Upper lobe of right lung (tissue), 1 donor: ENCODE measurements at regions not wholly inside any gene's neighbourhood (a gene's known extent, or its start where the extent isn't known, plus 50 kb on each side); places are given as distances from the start of the nearest gene placed in this dataset.

Experiments
- ATAC-seq: fragments of 200-7000 bp; cut with Tn5 transposase; one replicate; pipeline ENCODE4 v1.9.1; 2020; ENCODE audit warnings: mild to moderate bottlenecking, moderate library complexity
- DNase-seq: peaks from one replicate; pipeline ENCODE4 v3.0.0-alpha.2; 2020
- H3K27ac ChIP-seq: fragments of 200-600 bp; one replicate; pipeline ENCODE4 v1.8.0; 2022
- H3K27me3 ChIP-seq: fragments of 200-600 bp; one replicate; pipeline ENCODE4 v1.8.0; 2022; ENCODE audit warnings: mild to moderate bottlenecking
- H3K36me3 ChIP-seq: fragments of 200-600 bp; one replicate; pipeline ENCODE4 v1.8.0; 2022
- H3K4me1 ChIP-seq: fragments of 200-600 bp; one replicate; pipeline ENCODE4 v1.8.0; 2022
- H3K4me3 ChIP-seq: fragments of 200-600 bp; one replicate; pipeline ENCODE4 v1.8.0; 2022; ENCODE audit warnings: mild to moderate bottlenecking
- H3K9me3 ChIP-seq: fragments of 200-600 bp; one replicate; pipeline ENCODE4 v1.8.0; 2022
- intact Hi-C: fragments of 100-400 bp; cut with DNase I; formaldehyde crosslinking; loops from one replicate; pipeline ENCODE4 v1.11.0; 2022
- TF ChIP-seq, protein P1 (sequence below): fragments of 200-600 bp; IDR thresholded peaks from one replicate; pipeline ENCODE4 v1.8.0; 2022; ENCODE audit warnings: antibody characterized with exemption
- donor health status: DM: no; HTN: yes; CAD: no; lungs with severe emphysema.

DNA sequence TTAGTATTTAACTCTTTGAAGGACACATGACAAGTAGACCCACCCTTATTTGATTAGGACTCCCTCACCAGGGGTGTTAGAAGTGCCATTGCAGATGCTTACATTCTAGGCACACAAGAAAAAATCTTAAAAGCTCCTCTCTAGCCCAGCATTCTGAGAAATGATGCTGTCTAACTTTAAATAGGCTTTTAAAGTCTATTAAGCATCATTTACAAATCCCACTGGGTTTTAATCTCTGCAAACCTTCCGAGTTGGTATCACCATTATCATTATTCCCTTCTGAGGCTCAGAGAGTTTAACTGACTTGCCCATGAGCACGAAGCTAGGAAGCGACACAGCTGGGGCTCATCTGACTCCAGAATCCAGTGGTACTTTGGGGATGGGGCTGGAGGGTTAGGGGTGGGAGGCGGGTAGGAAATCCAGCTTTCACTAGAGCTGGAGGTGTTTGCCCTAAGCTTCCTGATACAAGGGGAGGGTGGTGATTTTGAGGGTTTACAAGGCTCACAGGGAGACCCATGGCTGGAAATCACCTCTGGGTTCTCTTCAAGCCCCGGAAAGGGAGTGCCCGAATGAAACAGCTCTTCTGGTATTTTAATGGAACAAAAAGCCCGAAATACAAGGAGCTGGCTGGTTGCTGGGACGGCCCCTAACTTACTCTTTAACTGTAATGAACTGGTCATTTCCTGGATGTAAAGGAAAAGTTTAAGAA, 109.2 kb upstream of the FUT8 start:
- intact Hi-C loops, result no loop called here
- H3K36me3 ChIP-seq, result no peaks in the 10 kb centered on the region
- H3K4me3 ChIP-seq, result no peak overlapping the region
- no peaks in the 10 kb centered on the region for H3K27me3 ChIP-seq
- no peaks in the 10 kb centered on the region for H3K9me3 ChIP-seq
- peak; percentile 19 for ATAC-seq
- TF ChIP-seq, protein P1, sequence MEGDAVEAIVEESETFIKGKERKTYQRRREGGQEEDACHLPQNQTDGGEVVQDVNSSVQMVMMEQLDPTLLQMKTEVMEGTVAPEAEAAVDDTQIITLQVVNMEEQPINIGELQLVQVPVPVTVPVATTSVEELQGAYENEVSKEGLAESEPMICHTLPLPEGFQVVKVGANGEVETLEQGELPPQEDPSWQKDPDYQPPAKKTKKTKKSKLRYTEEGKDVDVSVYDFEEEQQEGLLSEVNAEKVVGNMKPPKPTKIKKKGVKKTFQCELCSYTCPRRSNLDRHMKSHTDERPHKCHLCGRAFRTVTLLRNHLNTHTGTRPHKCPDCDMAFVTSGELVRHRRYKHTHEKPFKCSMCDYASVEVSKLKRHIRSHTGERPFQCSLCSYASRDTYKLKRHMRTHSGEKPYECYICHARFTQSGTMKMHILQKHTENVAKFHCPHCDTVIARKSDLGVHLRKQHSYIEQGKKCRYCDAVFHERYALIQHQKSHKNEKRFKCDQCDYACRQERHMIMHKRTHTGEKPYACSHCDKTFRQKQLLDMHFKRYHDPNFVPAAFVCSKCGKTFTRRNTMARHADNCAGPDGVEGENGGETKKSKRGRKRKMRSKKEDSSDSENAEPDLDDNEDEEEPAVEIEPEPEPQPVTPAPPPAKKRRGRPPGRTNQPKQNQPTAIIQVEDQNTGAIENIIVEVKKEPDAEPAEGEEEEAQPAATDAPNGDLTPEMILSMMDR, result no peak
- DNase-seq, result no peak
- H3K4me1 ChIP-seq, result no peaks in the 10 kb centered on the region
- H3K27ac ChIP-seq, result no peak overlapping the region

DNA sequence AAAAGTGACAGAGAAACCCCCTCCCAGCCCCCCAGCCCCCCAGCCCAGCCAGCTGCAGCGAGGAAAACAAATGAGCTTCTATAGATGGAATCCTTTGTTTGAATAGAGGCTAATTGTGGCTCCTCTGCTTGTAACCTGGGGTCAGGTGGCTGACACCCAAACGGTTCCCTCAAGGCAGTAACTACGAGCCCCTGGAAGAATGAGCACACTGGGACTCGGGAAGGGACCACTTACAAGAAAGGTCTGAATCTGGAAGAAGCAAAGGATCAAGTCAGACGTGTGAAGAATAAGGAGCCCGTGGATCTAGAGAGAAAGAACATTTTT, 108.7 kb upstream of the FUT8 start:
- H3K27ac ChIP-seq, result no peak overlapping the region
- intact Hi-C loops, result no loop called here

DNA sequence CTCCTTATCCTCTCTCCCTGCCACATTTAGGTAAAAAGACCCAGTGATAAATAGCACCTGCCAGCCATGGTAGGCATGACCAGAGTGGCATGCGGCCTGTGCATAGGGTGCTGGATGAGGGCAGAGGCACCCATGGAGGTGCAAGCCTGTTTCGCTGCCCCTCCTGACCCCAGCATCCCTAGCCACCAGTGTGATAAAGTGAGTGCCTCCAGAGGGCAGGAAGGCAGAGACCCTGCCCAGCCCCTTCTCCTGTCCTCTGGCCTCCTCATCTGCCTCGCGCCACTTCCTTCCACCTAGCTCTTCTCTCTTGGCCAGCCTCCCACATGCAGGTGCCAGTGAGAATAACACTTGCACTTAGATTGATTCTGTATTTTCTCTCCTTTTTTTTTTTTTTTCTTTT, 108.3 kb upstream of the FUT8 start:
- intact Hi-C loops, result no loop called here
- no peak for ATAC-seq
- H3K4me1 ChIP-seq, result no peaks in the 10 kb centered on the region
- no peaks in the 10 kb centered on the region for H3K9me3 ChIP-seq
- no peak for DNase-seq
- H3K4me3 ChIP-seq, result no peak overlapping the region
- H3K27ac ChIP-seq, result no peak overlapping the region
- no peaks in the 10 kb centered on the region for H3K36me3 ChIP-seq
- no peaks in the 10 kb centered on the region for H3K27me3 ChIP-seq
- TF ChIP-seq, protein P1, result no peak

More for the DNA sequence above, 108.7 kb upstream of the FUT8 start:
- ATAC-seq (no peak), DNase-seq (no peak)
- Histone ChIP-seq H3K4me1 (no peaks in the 10 kb centered on the region), H3K9me3 (no peaks in the 10 kb centered on the region), H3K27me3 (no peaks in the 10 kb centered on the region), H3K4me3 (no peak overlapping the region), H3K36me3 (no peaks in the 10 kb centered on the region)
- TF ChIP-seq, protein P1, result no peak

DNA sequence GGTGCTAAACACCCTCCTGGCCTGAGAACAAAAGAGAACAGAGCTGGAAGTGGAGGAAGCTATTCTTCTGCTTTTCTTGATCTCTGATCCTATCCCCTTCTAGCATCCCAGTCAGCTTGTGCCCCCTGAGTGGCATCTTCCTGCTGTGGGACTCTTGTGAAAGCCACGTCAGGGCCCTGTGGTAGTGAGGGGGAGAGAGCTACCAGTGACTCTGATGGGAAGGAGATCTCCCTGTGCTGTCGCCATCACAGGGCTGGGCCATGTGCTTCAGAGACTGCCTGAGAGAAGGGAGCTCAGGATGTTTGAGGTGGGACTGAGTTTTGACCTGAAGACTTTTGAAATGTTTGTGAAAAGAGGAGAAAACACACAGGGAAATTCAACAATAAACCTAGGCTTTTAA, 107.6 kb upstream of the FUT8 start:
- intact Hi-C loops, result no loop called here
- ATAC-seq, result no peak

GRCh38 chr14:65308536-65308935, 104.0 kb upstream of the FUT8 start:
- DNase-seq (no peak), ATAC-seq (no peak)
- H3K4me1 ChIP-seq, result no peaks in the 10 kb centered on the region
- intact Hi-C loops, result no loop called here
- H3K27ac ChIP-seq, result no peak overlapping the region
- no peaks in the 10 kb centered on the region for H3K27me3 ChIP-seq
- H3K9me3 ChIP-seq, result no peaks in the 10 kb centered on the region
- TF ChIP-seq, protein P1, result no peak
- no peaks in the 10 kb centered on the region for H3K36me3 ChIP-seq
- H3K4me3 ChIP-seq, result no peak overlapping the region

More for the DNA sequence above, 107.6 kb upstream of the FUT8 start:
- Histone ChIP-seq H3K4me1 (no peaks in the 10 kb centered on the region), H3K9me3 (no peaks in the 10 kb centered on the region), H3K27me3 (no peaks in the 10 kb centered on the region), H3K36me3 (no peaks in the 10 kb centered on the region), H3K4me3 (no peak overlapping the region), H3K27ac (no peak overlapping the region)
- TF ChIP-seq, protein P1, result no peak
- no peak for DNase-seq

DNA sequence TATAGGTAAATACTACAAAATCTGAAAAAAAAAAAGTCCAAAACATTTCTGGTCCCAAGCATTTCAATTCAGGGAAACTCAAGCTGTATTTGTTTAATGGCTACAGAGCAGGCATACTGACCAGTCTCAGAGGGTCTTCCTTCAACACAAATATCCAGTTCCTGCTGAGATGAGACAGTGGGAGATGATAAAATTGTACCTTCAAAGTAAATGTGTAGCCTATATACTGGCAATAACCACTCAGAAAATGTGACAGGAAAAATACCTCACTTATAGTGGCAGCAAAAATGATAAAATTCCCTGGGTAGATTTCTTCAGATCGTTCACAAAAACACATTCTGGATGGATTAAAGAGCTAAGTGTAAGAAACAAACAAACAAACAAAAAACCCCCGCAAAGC, 102.0 kb upstream of the FUT8 start:
- no peak for ATAC-seq
- H3K4me3 ChIP-seq, result no peak overlapping the region
- no peaks in the 10 kb centered on the region for H3K4me1 ChIP-seq
- no peaks in the 10 kb centered on the region for H3K36me3 ChIP-seq
- no peaks in the 10 kb centered on the region for H3K9me3 ChIP-seq
- intact Hi-C loops, result no loop called here
- no peaks in the 10 kb centered on the region for H3K27me3 ChIP-seq
- TF ChIP-seq, protein P1, result no peak
- no peak for DNase-seq
- no peak overlapping the region for H3K27ac ChIP-seq
